Mucosa of descending colon (tissue), 3 donors: ENCODE measurements at regions not wholly inside any gene's neighbourhood (a gene's known extent, or its start where the extent isn't known, plus 50 kb on each side); places are given as distances from the start of the nearest gene placed in this dataset.
"Not testable (repeated sequence)": the region's sequence is repeated elsewhere in the genome, so short reads cannot be mapped to it uniquely, and the experiment has no call there.

Experiments
- ATAC-seq: fragments of 200-7000 bp; cut with Tn5 transposase; one replicate; pipeline ENCODE4 v1.9.1; 2020; ENCODE audit warnings: mild to moderate bottlenecking, moderate library complexity
- DNase-seq, 3 donors: peaks; one replicate each; pipeline ENCODE4 v3.0.0-alpha.2; 2020
- H3K36me3 ChIP-seq: fragments of 200-600 bp; one replicate; pipeline ENCODE4 v1.8.0; 2021; ENCODE audit warnings: low read depth, mild to moderate bottlenecking
- H3K4me1 ChIP-seq: fragments of 200-600 bp; one replicate; pipeline ENCODE4 v1.8.0; 2021; ENCODE audit warnings: low read depth, mild to moderate bottlenecking
- H3K4me3 ChIP-seq: fragments of 200-600 bp; one replicate; pipeline ENCODE4 v1.8.0; 2021; ENCODE audit warnings: mild to moderate bottlenecking
- H3K9me3 ChIP-seq: fragments of 200-600 bp; one replicate; pipeline ENCODE4 v1.8.0; 2021; ENCODE audit warnings: mild to moderate bottlenecking
- intact Hi-C, 2 donors: fragments of 100-400 bp; cut with DNase I in 1 of 2; cut with micrococcal nuclease in 1 of 2; formaldehyde crosslinking; loops; one replicate each; pipeline versions ENCODE4 v1.11.0 to v1.11.1; 2022; cut with DNase I, micrococcal nuclease
- TF ChIP-seq, protein P1 (sequence below): fragments of 200-600 bp; IDR thresholded peaks from one replicate; pipeline ENCODE4 v1.8.0; 2022; ENCODE audit warnings: antibody characterized with exemption, mild to moderate bottlenecking
- donor health status: DM: no; HTN: no; CAD: no; lungs with moderate emphysema.
- donor health status: DM: no; HTN: no; CAD: no.
- donor health status: DM: no; HTN: yes; CAD: no.

DNA sequence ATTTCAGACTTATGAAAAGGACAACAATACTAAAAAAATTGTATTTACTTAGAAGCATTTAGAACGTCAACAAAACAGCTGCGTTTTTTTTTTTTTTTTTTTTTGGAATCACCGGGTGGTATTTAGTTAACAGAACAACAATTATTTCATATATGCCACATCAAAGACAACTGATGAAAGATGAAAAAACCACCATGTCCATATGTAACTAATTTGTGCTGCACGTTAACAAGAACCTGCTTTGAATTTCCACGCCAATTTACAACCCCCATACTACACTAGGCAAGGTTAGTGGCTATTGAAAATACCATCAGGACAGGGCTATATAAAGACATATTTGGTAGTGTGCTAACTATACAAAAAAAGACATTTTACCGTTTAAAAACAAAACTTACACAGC, 189.3 kb upstream of the ROBO1 start:
- no peak for DNase-seq
- TF ChIP-seq, protein P1, sequence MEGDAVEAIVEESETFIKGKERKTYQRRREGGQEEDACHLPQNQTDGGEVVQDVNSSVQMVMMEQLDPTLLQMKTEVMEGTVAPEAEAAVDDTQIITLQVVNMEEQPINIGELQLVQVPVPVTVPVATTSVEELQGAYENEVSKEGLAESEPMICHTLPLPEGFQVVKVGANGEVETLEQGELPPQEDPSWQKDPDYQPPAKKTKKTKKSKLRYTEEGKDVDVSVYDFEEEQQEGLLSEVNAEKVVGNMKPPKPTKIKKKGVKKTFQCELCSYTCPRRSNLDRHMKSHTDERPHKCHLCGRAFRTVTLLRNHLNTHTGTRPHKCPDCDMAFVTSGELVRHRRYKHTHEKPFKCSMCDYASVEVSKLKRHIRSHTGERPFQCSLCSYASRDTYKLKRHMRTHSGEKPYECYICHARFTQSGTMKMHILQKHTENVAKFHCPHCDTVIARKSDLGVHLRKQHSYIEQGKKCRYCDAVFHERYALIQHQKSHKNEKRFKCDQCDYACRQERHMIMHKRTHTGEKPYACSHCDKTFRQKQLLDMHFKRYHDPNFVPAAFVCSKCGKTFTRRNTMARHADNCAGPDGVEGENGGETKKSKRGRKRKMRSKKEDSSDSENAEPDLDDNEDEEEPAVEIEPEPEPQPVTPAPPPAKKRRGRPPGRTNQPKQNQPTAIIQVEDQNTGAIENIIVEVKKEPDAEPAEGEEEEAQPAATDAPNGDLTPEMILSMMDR = no peak
- Histone ChIP-seq H3K4me3 (no peak overlapping the region), H3K36me3 (no peaks in the 10 kb centered on the region), H3K4me1 (no peaks in the 10 kb centered on the region), H3K9me3 (no peaks in the 10 kb centered on the region)
- intact Hi-C loops = no loop called here
- ATAC-seq = no peak

DNA sequence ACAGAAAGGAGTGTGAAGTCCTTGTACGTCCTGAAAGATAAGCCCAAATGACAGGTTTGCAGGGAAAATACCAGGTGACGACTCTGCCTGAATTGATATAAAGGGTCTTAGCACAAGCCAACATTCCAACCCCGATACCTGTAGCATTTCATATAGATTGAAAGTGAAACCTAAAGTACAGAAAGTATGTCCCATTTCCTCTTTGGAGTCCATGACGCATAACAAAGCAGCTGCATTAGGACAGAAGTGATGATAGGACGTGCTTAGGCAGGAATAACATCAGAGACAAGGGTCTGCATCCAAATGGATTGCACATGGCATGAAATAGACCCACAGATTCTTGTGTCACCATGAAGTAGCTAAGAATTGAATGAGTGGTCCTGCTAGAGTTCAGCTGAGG, 187.0 kb upstream of the ROBO1 start:
- intact Hi-C loops = no loop called here
- TF ChIP-seq, protein P1 = no peak
- DNase-seq (no peak), ATAC-seq (no peak)
- Histone ChIP-seq H3K9me3 (no peaks in the 10 kb centered on the region), H3K4me1 (no peaks in the 10 kb centered on the region), H3K36me3 (no peaks in the 10 kb centered on the region), H3K4me3 (no peak overlapping the region)

GRCh38 chr3:79953591-79954101, 185.8 kb upstream of the ROBO1 start:
- DNase-seq = no peak
- no peaks in the 10 kb centered on the region for H3K4me1 ChIP-seq

GRCh38 chr3:79951426-79951825, 183.6 kb upstream of the ROBO1 start:
- peak in 1 of 3 donors; percentile 34 for DNase-seq
- ATAC-seq, intact Hi-C loops: not testable (repeated sequence)

More at GRCh38 chr3:79953591-79954101, 185.8 kb upstream of the ROBO1 start:
- Histone ChIP-seq H3K9me3 (no peaks in the 10 kb centered on the region), H3K36me3 (no peaks in the 10 kb centered on the region), H3K4me3 (no peak overlapping the region)
- TF ChIP-seq, protein P1 = no peak
- intact Hi-C loops = no loop called here
- no peak for ATAC-seq

GRCh38 chr3:79947957-79948356, 180.2 kb upstream of the ROBO1 start:
- DNase-seq (no peak), ATAC-seq (no peak)
- Histone ChIP-seq H3K9me3 (no peaks in the 10 kb centered on the region), H3K4me1 (no peaks in the 10 kb centered on the region), H3K36me3 (no peaks in the 10 kb centered on the region), H3K4me3 (no peak overlapping the region)
- intact Hi-C loops = no loop called here
- TF ChIP-seq, protein P1 = no peak

More at GRCh38 chr3:79951426-79951825, 183.6 kb upstream of the ROBO1 start:
- not testable (repeated sequence) for H3K4me1 ChIP-seq, H3K36me3 ChIP-seq, H3K9me3 ChIP-seq, H3K4me3 ChIP-seq

GRCh38 chr3:79947469-79947868, 179.7 kb upstream of the ROBO1 start:
- no peak overlapping the region for H3K4me3 ChIP-seq
- ATAC-seq (no peak), DNase-seq (no peak)
- no peaks in the 10 kb centered on the region for H3K36me3 ChIP-seq
- H3K9me3 ChIP-seq = no peaks in the 10 kb centered on the region
- intact Hi-C loops = no loop called here
- TF ChIP-seq, protein P1 = no peak
- H3K4me1 ChIP-seq = no peaks in the 10 kb centered on the region
